ENCODE measurements at regions not wholly inside any gene's neighbourhood (a gene's known extent, or its start where the extent isn't known, plus 50 kb on each side); places are given as distances from the start of the nearest gene placed in this dataset.

DNA sequence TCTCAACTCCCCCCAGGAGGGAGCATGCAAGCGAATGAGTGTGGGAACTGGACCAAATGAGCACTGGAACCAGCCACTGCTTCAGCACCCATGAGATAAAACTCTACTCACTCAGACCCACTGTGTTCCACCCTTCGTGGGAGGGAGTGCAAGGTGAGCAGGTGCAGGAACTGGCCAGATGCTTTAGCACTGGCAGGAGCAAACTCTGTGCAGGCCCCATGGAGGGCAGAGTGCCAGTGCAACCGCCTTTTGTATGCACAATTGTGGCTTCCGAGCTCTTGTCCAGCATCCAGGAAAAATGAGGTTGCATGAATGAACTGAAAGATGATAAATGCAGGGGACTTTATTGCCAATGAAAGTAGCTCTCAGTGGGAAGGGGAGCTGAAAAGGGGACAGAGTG is 67.4 kb upstream of the CCDC112 start:
- TF ChIP-seq, protein P1, sequence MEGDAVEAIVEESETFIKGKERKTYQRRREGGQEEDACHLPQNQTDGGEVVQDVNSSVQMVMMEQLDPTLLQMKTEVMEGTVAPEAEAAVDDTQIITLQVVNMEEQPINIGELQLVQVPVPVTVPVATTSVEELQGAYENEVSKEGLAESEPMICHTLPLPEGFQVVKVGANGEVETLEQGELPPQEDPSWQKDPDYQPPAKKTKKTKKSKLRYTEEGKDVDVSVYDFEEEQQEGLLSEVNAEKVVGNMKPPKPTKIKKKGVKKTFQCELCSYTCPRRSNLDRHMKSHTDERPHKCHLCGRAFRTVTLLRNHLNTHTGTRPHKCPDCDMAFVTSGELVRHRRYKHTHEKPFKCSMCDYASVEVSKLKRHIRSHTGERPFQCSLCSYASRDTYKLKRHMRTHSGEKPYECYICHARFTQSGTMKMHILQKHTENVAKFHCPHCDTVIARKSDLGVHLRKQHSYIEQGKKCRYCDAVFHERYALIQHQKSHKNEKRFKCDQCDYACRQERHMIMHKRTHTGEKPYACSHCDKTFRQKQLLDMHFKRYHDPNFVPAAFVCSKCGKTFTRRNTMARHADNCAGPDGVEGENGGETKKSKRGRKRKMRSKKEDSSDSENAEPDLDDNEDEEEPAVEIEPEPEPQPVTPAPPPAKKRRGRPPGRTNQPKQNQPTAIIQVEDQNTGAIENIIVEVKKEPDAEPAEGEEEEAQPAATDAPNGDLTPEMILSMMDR (IDR thresholded peaks at IDR 0.05; ENCODE audit: poor library complexity) = no peak
- no peak for TF ChIP-seq EZH2phosphoT487 (IDR thresholded peaks at IDR 0.05; ENCODE audit: low read depth, severe bottlenecking, unreplicated experiment)

Data from hepatocyte (in vitro differentiated cells).